ENCODE measurements at regions not wholly inside any gene's neighbourhood (a gene's known extent, or its start where the extent isn't known, plus 50 kb on each side); places are given as distances from the start of the nearest gene placed in this dataset.

GRCh38 chr18:30568333-30568732 is 474.2 kb downstream of the DSC3 start:
- no peak for TF ChIP-seq EZH2 (IDR thresholded peaks at IDR 0.05)
- TF ChIP-seq CTCF (IDR thresholded peaks at IDR 0.05) = no peak
